ENCODE measurements at regions not wholly inside any gene's neighbourhood (a gene's known extent, or its start where the extent isn't known, plus 50 kb on each side); places are given as distances from the start of the nearest gene placed in this dataset.

DNA sequence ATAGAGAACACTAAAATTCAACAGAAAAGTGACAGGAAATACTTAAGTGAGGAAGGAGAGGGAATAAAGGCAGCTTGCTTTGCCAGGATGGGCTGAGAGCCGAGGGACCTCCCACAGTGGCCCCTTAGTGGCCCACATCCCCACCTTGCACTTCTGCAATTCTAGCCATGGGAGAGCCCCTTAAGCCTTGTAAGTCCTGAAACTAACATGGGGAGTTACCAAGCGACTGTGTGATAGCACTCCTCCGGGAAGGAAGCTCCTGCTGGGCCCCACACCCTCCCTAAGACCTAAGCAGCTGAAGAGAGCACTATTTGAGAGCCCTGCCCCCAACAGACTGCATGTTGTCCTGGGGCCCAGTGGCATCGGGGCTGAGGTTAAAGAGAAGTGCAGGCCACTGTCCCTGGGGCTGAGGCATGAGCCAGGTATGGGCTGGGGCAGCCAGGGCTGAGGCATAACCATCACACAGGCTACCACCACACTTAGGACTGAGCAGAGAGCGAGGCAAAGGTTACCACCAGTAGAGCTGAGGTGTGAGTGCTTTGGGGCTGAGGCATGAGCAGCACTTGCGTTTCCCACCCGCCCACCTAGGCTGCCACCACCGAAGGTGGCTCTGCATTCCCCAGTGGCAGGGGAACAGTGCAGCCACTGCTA, 301.8 kb upstream of the TRPC7 start:
- H3K4me2 ChIP-seq (ENCODE audit: low read depth, low read length, poor library complexity, severe bottlenecking): no peak overlapping the region

DNA sequence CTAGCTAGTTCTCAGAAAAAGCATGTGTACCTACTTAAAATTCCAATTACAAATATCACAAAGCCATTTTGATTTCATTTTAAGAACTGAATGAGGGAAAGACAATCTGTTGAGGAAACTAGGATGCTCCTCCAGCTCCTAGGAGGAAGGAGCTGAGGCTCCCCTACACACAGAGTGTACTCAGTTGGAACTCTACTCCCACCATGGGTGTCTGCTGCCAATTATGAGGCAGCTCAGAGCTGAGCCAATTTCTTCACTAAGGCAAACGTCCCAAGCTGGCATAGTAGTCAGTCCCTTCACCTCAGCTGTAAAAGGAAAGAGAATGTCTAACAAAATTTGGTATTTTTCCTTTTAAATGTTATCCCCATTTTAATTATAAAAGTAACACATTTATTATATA, 300.0 kb upstream of the TRPC7 start:
- Histone ChIP-seq H3K79me2 (ENCODE audit: insufficient read depth, low read length) (no peaks in the 10 kb centered on the region), H3K9me3 (ENCODE audit: insufficient read depth, low read depth, low read length) (no peaks in the 10 kb centered on the region), H3K9me2 (replicated peaks; ENCODE audit: low read depth, low read length) (no peaks in the 10 kb centered on the region), H4K20me1 (ENCODE audit: insufficient read depth, low read length, poor library complexity, severe bottlenecking) (no peaks in the 10 kb centered on the region), H3K4me1 (ENCODE audit: insufficient read depth, low read length, poor library complexity, severe bottlenecking) (no peaks in the 10 kb centered on the region), H3K4me2 (ENCODE audit: low read depth, low read length, poor library complexity, severe bottlenecking) (no peak overlapping the region), H3K9ac (ENCODE audit: low read depth, low read length, poor library complexity, severe bottlenecking) (no peak overlapping the region), H3K27me3 (ENCODE audit: insufficient read depth, low read length, poor library complexity, severe bottlenecking) (no peaks in the 10 kb centered on the region), H3F3A (ENCODE audit: low read depth) (no peaks in the 10 kb centered on the region), H3K36me3 (ENCODE audit: insufficient read depth, low read length) (no peaks in the 10 kb centered on the region), H2AFZ (ENCODE audit: low read length) (no peak overlapping the region), H3K4me3 (ENCODE audit: low read length, poor library complexity, severe bottlenecking) (no peak overlapping the region)
- TF ChIP-seq, protein P1, sequence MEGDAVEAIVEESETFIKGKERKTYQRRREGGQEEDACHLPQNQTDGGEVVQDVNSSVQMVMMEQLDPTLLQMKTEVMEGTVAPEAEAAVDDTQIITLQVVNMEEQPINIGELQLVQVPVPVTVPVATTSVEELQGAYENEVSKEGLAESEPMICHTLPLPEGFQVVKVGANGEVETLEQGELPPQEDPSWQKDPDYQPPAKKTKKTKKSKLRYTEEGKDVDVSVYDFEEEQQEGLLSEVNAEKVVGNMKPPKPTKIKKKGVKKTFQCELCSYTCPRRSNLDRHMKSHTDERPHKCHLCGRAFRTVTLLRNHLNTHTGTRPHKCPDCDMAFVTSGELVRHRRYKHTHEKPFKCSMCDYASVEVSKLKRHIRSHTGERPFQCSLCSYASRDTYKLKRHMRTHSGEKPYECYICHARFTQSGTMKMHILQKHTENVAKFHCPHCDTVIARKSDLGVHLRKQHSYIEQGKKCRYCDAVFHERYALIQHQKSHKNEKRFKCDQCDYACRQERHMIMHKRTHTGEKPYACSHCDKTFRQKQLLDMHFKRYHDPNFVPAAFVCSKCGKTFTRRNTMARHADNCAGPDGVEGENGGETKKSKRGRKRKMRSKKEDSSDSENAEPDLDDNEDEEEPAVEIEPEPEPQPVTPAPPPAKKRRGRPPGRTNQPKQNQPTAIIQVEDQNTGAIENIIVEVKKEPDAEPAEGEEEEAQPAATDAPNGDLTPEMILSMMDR (conservative IDR thresholded peaks at IDR 0.05; ENCODE audit: low read length): no peak
- TF ChIP-seq EZH2phosphoT487 (IDR thresholded peaks at IDR 0.05; ENCODE audit: borderline replicate concordance): no peak

More for the DNA sequence above, 301.8 kb upstream of the TRPC7 start:
- Histone ChIP-seq H3K4me3 (ENCODE audit: low read length, poor library complexity, severe bottlenecking) (no peak overlapping the region), H3K9ac (ENCODE audit: low read depth, low read length, poor library complexity, severe bottlenecking) (no peak overlapping the region), H4K20me1 (ENCODE audit: insufficient read depth, low read length, poor library complexity, severe bottlenecking) (no peaks in the 10 kb centered on the region), H3K9me3 (ENCODE audit: insufficient read depth, low read depth, low read length) (no peaks in the 10 kb centered on the region), H2AFZ (ENCODE audit: low read length) (no peak overlapping the region), H3K36me3 (ENCODE audit: insufficient read depth, low read length) (no peaks in the 10 kb centered on the region), H3F3A (ENCODE audit: low read depth) (no peaks in the 10 kb centered on the region), H3K9me2 (replicated peaks; ENCODE audit: low read depth, low read length) (no peaks in the 10 kb centered on the region), H3K79me2 (ENCODE audit: insufficient read depth, low read length) (no peaks in the 10 kb centered on the region), H3K4me1 (ENCODE audit: insufficient read depth, low read length, poor library complexity, severe bottlenecking) (no peaks in the 10 kb centered on the region), H3K27me3 (ENCODE audit: insufficient read depth, low read length, poor library complexity, severe bottlenecking) (no peaks in the 10 kb centered on the region)
- TF ChIP-seq, protein P1 (conservative IDR thresholded peaks at IDR 0.05; ENCODE audit: low read length): no peak
- TF ChIP-seq EZH2phosphoT487 (IDR thresholded peaks at IDR 0.05; ENCODE audit: borderline replicate concordance): no peak

DNA sequence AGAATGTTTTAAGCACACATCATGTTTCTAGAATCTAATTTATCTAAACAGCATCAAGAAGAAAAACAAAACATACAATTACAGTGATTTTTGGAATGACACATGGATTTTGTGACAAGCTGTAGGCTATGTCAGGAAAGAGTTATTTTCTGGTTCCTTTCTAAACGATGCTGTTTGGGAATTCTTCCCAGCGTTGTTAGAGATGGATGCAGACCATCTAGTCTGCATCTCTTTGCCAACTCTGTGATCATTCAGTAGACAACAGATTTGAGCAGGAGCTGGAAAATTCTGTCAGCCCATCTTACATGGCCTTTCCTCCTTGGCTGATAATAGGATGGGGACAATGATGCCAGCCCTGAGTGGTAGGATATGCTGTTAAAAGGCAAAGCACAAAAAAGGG, 295.7 kb upstream of the TRPC7 start:
- TF ChIP-seq, protein P1 (conservative IDR thresholded peaks at IDR 0.05; ENCODE audit: low read length): no peak
- TF ChIP-seq EZH2phosphoT487 (IDR thresholded peaks at IDR 0.05; ENCODE audit: borderline replicate concordance): no peak
- Histone ChIP-seq H3K4me3 (ENCODE audit: low read length, poor library complexity, severe bottlenecking) (no peak overlapping the region), H3K79me2 (ENCODE audit: insufficient read depth, low read length) (no peaks in the 10 kb centered on the region), H3K4me2 (ENCODE audit: low read depth, low read length, poor library complexity, severe bottlenecking) (no peak overlapping the region), H3K9me2 (replicated peaks; ENCODE audit: low read depth, low read length) (no peaks in the 10 kb centered on the region), H3K9ac (ENCODE audit: low read depth, low read length, poor library complexity, severe bottlenecking) (no peak overlapping the region), H2AFZ (ENCODE audit: low read length) (no peak overlapping the region), H3K36me3 (ENCODE audit: insufficient read depth, low read length) (no peaks in the 10 kb centered on the region), H3F3A (ENCODE audit: low read depth) (no peaks in the 10 kb centered on the region), H3K9me3 (ENCODE audit: insufficient read depth, low read depth, low read length) (no peaks in the 10 kb centered on the region), H3K27me3 (ENCODE audit: insufficient read depth, low read length, poor library complexity, severe bottlenecking) (no peaks in the 10 kb centered on the region), H3K4me1 (ENCODE audit: insufficient read depth, low read length, poor library complexity, severe bottlenecking) (no peaks in the 10 kb centered on the region), H4K20me1 (ENCODE audit: insufficient read depth, low read length, poor library complexity, severe bottlenecking) (no peaks in the 10 kb centered on the region)

All from Loucy (cell line).